ENCODE measurements at regions not wholly inside any gene's neighbourhood (a gene's known extent, or its start where the extent isn't known, plus 50 kb on each side); places are given as distances from the start of the nearest gene placed in this dataset.

- TF ChIP-seq REST (IDR thresholded peaks at IDR 0.05; ENCODE audit: low read depth) (no peak), TCF7L2 (IDR thresholded peaks at IDR 0.05; ENCODE audit: borderline replicate concordance, extremely low read depth, insufficient read depth, insufficient read length) (no peak), CBX3 (IDR thresholded peaks at IDR 0.05; ENCODE audit: low read depth) (no peak), FOSL1 (IDR thresholded peaks at IDR 0.05; ENCODE audit: low read depth) (no peak), CEBPB (IDR thresholded peaks at IDR 0.05; ENCODE audit: low read depth) (no peak), YY1 (IDR thresholded peaks at IDR 0.05; ENCODE audit: extremely low read depth, insufficient replicate concordance, low read depth, low read length) (no peak), EGR1 (IDR thresholded peaks at IDR 0.05; ENCODE audit: low read depth) (no peak), ZNF274 (IDR thresholded peaks at IDR 0.05; ENCODE audit: low read depth, low read length) (no peak)
Measured at GRCh38 chr2:21687589-21687988, 563.8 kb downstream of the TDRD15 start (continued).

DNA sequence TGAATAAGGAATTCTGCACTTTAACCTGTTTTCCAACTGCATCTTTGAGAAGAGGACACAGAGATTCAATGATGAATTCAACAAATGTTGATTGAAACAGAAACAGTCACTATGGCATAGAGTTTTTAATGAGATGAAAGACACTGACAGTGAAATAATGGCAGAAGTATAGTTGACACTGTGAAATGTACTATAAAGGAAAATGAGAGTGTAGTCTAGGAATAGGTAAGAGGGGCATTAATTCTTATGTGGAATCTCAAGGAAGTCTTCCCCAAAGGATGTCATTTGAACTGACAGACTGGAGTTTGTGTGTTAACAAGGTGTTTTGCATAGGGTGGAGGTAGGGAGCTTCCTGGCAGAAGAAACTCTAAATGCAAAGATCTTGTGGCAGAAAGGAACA lies 566.2 kb downstream of the TDRD15 start:
- H3K4me1 ChIP-seq (ENCODE audit: control insufficient read depth in 1 of 2, insufficient read depth in 2 of 2, low read length in 2 of 2), result no peaks in the 10 kb centered on the region
- ChIA-PET CTCF (no interaction called here), POLR2A (no interaction called here), RAD21 (ENCODE audit: low non-redundant PET in 1 of 2, low total read pairs in 2 of 2, uncharacterized antibody in 2 of 2, unreplicated experiment in 2 of 2) (no interaction called here)
- H3K4me3 ChIP-seq (replicated peaks in 1 of 2; ENCODE audit: low read depth in 1 of 2, low read length in 2 of 2), result no peak overlapping the region
- no peak overlapping the region for H3K4me2 ChIP-seq (ENCODE audit: low read length)
- no TSS peak for BruUV-seq (replicated peaks)
- intact Hi-C loops (cut with micrococcal nuclease), result no loop called here
- no peaks in the 10 kb centered on the region for H3K27me3 ChIP-seq (ENCODE audit: insufficient read depth, low read length)
- no peaks in the 10 kb centered on the region for H3K9me2 ChIP-seq (ENCODE audit: insufficient read depth)
- no peak for ATAC-seq
- TF ChIP-seq ZFX (IDR thresholded peaks at IDR 0.05) (no peak), EZH2phosphoT487 (IDR thresholded peaks at IDR 0.05; ENCODE audit: borderline replicate concordance) (no peak), EGR1 (IDR thresholded peaks at IDR 0.05; ENCODE audit: low read depth) (no peak), ELF1 (IDR thresholded peaks at IDR 0.05; ENCODE audit: borderline replicate concordance, low read depth) (no peak), CEBPB (IDR thresholded peaks at IDR 0.05; ENCODE audit: low read depth) (no peak), YY1 (IDR thresholded peaks at IDR 0.05; ENCODE audit: extremely low read depth, insufficient replicate concordance, low read depth, low read length) (no peak), SIN3A (IDR thresholded peaks at IDR 0.05; ENCODE audit: low read depth) (no peak), POLR2A (IDR thresholded peaks at IDR 0.05; ENCODE audit: borderline replicate concordance, extremely low read depth, insufficient read depth, insufficient read length) (no peak), POLR2AphosphoS5 (IDR thresholded peaks at IDR 0.05; ENCODE audit: low read depth, low read length) (no peak), JUND (IDR thresholded peaks at IDR 0.05) (no peak), TCF7L2 (IDR thresholded peaks at IDR 0.05; ENCODE audit: borderline replicate concordance, extremely low read depth, insufficient read depth, insufficient read length) (no peak), SRF (IDR thresholded peaks at IDR 0.05; ENCODE audit: low read depth) (no peak)
- TF ChIP-seq, protein P1, sequence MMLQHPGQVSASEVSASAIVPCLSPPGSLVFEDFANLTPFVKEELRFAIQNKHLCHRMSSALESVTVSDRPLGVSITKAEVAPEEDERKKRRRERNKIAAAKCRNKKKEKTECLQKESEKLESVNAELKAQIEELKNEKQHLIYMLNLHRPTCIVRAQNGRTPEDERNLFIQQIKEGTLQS (IDR thresholded peaks at IDR 0.05), result no peak
- TF ChIP-seq, protein P2, sequence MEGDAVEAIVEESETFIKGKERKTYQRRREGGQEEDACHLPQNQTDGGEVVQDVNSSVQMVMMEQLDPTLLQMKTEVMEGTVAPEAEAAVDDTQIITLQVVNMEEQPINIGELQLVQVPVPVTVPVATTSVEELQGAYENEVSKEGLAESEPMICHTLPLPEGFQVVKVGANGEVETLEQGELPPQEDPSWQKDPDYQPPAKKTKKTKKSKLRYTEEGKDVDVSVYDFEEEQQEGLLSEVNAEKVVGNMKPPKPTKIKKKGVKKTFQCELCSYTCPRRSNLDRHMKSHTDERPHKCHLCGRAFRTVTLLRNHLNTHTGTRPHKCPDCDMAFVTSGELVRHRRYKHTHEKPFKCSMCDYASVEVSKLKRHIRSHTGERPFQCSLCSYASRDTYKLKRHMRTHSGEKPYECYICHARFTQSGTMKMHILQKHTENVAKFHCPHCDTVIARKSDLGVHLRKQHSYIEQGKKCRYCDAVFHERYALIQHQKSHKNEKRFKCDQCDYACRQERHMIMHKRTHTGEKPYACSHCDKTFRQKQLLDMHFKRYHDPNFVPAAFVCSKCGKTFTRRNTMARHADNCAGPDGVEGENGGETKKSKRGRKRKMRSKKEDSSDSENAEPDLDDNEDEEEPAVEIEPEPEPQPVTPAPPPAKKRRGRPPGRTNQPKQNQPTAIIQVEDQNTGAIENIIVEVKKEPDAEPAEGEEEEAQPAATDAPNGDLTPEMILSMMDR (IDR thresholded peaks at IDR 0.05 in 2 of 3, conservative IDR thresholded peaks at IDR 0.05 in 1 of 3; ENCODE audit: borderline replicate concordance in 1 of 3, insufficient read depth in 1 of 3, low read depth in 2 of 3, low read length in 2 of 3), result no peak
- H3K36me3 ChIP-seq (ENCODE audit: control insufficient read depth in 1 of 2, insufficient read depth in 2 of 2, low read length in 2 of 2), result no peaks in the 10 kb centered on the region
- H3K27ac ChIP-seq (ENCODE audit: low read depth, low read length), result no peak overlapping the region
- peaks cover 0 to 18% of the 10 kb centered on the region in 2 experiments; a peak in 3 of 4 replicates for H3K9me3 ChIP-seq (ENCODE audit: control insufficient read depth in 1 of 2, insufficient read depth in 1 of 2, low read depth in 1 of 2, low read length in 2 of 2)
- no peak overlapping the region for H2AFZ ChIP-seq (ENCODE audit: low read depth, low read length, poor library complexity, severe bottlenecking)
- DNase-seq (ENCODE audit: low read depth, low spot score), result no peak
- H4K20me1 ChIP-seq (ENCODE audit: insufficient read depth), result no peaks in the 10 kb centered on the region
- no peak overlapping the region for H3K9ac ChIP-seq (ENCODE audit: low read length)
- no peaks in the 10 kb centered on the region for H3K79me2 ChIP-seq (ENCODE audit: insufficient read depth, low read length)
